Coronary artery (tissue), 2 donors: ENCODE measurements at regions not wholly inside any gene's neighbourhood (a gene's known extent, or its start where the extent isn't known, plus 50 kb on each side); places are given as distances from the start of the nearest gene placed in this dataset.
A peak's percentile ranks its signal among the peaks of the same experiment; 100 is the strongest.

Source experiments
- DNase-seq: peaks from one replicate; pipeline ENCODE4 v3.0.0-alpha.2; 2017; ENCODE audit warnings: low spot score
- H3K27ac ChIP-seq, 2 donors: fragments of 200-600 bp; sonication (generic); one replicate each; pipeline ENCODE4 v1.5.1; 2016 to 2019
- H3K4me3 ChIP-seq: fragments of 200-600 bp; sonication (generic); 2 replicates; pipeline ENCODE4 v1.5.1; 2016; ENCODE audit warnings: mild to moderate bottlenecking, moderate library complexity
- TF ChIP-seq, protein P1 (sequence below): fragments of 200-600 bp; sonication (generic); IDR thresholded peaks from one replicate; pipeline ENCODE4 v1.5.1; 2019; ENCODE audit warnings: antibody characterized with exemption

DNA sequence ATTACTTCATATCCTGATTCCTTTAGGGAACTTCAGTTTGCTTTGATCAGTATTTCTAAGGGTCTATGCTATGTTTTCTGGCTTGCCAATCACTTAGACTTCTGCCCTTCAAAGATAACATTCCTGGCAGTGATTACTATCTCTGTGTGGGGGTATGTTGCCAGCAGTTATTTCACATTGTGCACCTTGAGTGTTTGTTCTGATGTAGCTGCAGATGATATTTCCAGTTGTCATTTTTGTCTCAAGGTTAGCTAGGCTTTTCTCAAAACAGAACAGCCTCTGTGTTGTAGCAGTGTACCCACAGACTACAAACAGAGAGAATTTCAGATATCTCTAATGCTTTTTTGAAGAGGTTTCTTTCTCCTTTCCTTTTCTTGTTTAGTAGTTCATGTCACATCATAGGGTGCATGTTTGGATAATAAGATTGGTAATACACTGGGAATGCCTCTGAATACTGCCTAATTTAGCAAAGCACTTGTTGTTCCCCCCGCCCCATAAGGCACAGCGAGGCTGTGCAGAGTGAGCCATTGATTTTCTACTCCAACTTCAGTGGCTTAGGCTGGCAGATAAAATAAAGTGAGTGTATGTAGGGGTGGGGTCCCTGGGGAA lies 134.7 kb upstream of the AGR3 start:
- no peak for DNase-seq
- Histone ChIP-seq H3K27ac (no peak overlapping the region), H3K4me3 (no peak overlapping the region)
- TF ChIP-seq, protein P1, sequence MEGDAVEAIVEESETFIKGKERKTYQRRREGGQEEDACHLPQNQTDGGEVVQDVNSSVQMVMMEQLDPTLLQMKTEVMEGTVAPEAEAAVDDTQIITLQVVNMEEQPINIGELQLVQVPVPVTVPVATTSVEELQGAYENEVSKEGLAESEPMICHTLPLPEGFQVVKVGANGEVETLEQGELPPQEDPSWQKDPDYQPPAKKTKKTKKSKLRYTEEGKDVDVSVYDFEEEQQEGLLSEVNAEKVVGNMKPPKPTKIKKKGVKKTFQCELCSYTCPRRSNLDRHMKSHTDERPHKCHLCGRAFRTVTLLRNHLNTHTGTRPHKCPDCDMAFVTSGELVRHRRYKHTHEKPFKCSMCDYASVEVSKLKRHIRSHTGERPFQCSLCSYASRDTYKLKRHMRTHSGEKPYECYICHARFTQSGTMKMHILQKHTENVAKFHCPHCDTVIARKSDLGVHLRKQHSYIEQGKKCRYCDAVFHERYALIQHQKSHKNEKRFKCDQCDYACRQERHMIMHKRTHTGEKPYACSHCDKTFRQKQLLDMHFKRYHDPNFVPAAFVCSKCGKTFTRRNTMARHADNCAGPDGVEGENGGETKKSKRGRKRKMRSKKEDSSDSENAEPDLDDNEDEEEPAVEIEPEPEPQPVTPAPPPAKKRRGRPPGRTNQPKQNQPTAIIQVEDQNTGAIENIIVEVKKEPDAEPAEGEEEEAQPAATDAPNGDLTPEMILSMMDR, result no peak

DNA sequence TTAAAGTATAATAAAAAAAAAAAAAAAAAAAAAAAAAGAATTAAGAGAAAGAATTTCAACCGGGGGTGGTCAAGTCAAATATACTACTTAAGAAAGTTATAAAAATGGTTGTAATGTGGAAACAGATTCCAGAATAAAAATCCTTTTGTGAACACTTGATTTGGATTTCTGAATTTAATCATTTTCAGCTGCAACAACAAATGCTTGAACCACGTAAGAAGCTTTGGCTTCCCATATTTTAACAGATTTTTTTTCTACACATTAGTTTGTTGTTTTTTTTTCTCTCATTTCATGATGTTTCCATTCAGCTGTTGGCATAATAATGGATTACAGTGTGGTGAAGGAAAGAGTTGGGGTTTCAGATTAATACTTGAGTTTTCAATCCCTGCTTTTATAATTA lies 137.3 kb upstream of the AGR3 start:
- H3K4me3 ChIP-seq, result no peak overlapping the region
- TF ChIP-seq, protein P1, result no peak
- DNase-seq, result no peak
- H3K27ac ChIP-seq, result no peak overlapping the region

DNA sequence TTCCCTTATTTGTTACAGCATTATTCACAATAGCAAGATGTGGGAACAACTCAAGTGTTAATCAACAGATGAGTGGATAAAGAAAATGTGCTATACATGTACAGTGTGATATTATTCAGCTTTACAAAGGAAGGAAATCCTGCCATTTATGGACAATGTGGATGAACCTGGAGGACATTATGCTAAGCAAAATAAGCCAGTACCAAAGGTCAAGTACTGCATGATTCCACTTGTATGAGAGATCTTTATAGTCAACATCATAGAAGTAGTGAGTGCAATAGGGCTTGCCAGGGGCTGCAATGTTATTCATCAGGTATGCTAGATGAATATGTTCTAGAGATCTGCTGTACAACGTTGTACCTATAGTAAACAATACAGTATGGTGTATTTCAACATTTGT lies 138.5 kb upstream of the AGR3 start:
- no peak for DNase-seq
- TF ChIP-seq, protein P1, result no peak
- no peak overlapping the region for H3K27ac ChIP-seq
- H3K4me3 ChIP-seq, result no peak overlapping the region

DNA sequence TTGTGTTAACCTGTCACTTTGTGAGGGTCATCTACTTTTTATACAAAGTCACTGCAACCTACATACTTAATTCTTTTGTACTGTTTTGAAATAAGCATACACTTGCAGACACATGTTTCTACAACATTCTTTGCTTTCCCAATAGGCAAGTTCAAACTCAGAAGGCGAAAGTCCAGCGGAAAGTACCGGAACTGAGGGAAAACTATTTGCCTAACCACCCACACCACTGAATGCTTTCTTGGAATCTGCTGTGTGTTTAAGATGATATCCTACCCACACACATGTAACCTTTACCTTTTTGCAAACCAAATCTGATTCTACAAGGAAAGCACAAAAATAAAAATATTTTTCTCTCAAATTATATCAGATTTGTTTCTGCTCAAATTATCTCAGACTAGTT lies 139.4 kb upstream of the AGR3 start:
- no peak for DNase-seq
- Histone ChIP-seq H3K27ac (no peak overlapping the region), H3K4me3 (no peak overlapping the region)
- TF ChIP-seq, protein P1, result no peak

DNA sequence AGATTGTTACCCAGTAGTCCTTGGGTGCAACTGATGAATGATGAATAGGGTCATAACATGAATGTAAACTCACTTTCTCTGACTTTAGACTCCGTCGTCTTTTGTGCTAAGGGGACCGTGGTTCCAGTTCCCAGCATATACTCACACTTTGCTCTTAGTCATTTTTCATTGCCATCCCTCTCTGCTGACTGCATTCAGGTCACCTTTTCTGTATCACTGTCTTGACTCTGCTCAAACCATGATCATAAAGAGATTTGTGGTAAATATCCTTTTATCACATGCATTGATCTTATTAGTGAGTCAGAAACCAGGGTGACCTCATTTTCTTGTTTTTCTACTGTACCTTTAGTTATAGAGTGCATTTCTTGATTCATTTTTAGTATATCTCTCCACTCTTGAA lies 141.1 kb upstream of the AGR3 start:
- no peak for DNase-seq
- TF ChIP-seq, protein P1, result no peak
- no peak overlapping the region for H3K4me3 ChIP-seq
- no peak overlapping the region for H3K27ac ChIP-seq

DNA sequence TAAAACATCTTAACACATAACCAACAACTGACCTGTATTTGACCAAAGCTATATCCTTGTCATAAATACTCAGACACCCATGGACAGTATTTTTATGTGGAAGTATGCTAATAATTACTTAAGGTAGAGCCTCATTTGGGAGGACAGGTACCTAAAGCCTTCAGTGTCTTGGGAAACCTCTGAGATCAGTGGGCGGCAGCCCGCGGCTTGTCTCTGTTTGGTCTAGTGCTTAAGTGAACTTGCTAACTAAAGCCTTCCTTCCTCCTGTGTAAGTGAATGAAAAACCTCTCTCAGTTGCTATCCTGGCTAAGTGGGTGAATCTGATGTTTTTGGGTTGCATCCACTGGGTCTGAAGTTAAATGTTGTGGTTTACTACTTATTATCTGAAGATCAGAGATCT lies 144.5 kb upstream of the AGR3 start:
- TF ChIP-seq, protein P1, result no peak
- Histone ChIP-seq H3K4me3 (no peak overlapping the region), H3K27ac (no peak overlapping the region)
- DNase-seq, result no peak

DNA sequence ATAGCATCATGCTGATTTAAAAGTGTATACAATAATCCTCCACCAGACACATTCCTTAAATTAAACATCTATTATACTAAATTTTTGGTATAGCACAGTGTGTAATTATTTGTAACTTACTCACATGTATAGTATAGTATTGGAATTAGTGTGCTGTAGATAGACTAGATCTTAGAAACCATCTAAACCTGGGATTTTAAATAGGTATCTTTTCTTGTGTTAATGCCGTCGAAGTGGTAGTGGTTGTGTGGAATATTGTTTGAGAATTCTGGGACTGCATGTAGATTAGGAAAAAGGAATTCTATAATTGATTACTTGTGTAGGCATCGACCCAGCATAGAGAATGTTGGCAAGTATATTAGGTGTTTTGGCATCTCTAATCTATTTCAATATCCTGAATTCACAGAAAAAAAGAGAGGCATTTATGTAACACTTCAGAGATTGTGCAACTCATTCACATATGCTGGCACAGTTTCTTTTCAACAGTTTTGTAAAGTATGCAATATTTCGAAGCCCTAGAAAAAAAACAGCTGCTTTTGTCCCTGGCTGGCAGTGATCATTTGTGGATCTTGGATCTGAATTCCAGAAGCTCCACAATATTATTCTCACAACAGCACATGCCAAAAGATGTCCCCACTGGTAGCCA lies 145.5 kb upstream of the AGR3 start:
- TF ChIP-seq, protein P1, result no peak
- H3K27ac ChIP-seq, result peak overlapping the region in 1 of 2 donors; percentile 48
- DNase-seq, result no peak
- H3K4me3 ChIP-seq, result no peak overlapping the region
